ENCODE measurements at regions not wholly inside any gene's neighbourhood (a gene's known extent, or its start where the extent isn't known, plus 50 kb on each side); places are given as distances from the start of the nearest gene placed in this dataset.

GRCh38 chr3:182618085-182618732, 175.1 kb upstream of the ATP11B start:
- TF ChIP-seq EZH2 (IDR thresholded peaks at IDR 0.05; ENCODE audit: insufficient read depth, poor library complexity, severe bottlenecking) = no peak
- no peak for TF ChIP-seq EZH2phosphoT487 (IDR thresholded peaks at IDR 0.05; ENCODE audit: insufficient read depth, low read depth)

Data from GM23248 (cell line).